Muscle layer of colon (tissue), 2 donors: ENCODE measurements at regions not wholly inside any gene's neighbourhood (a gene's known extent, or its start where the extent isn't known, plus 50 kb on each side); places are given as distances from the start of the nearest gene placed in this dataset.

Source experiments
- H3K27ac ChIP-seq: one replicate; pipeline ENCODE4 v1.7.0; 2013; ENCODE audit warnings: low read depth, mild to moderate bottlenecking, low read length, moderate library complexity
- H3K27me3 ChIP-seq, 2 donors: one replicate each; pipeline ENCODE4 v1.7.0; 2013; ENCODE audit warnings: low read length in 2 of 2, mild to moderate bottlenecking in 2 of 2; ENCODE audit not compliant: insufficient read depth in 2 of 2, control insufficient read depth in 1 of 2
- H3K36me3 ChIP-seq: one replicate; pipeline ENCODE4 v1.7.0; 2013; ENCODE audit warnings: mild to moderate bottlenecking, low read length; ENCODE audit not compliant: insufficient read depth
- H3K4me1 ChIP-seq: one replicate; pipeline ENCODE4 v1.7.0; 2013; ENCODE audit warnings: mild to moderate bottlenecking, low read length; ENCODE audit not compliant: insufficient read depth
- H3K4me3 ChIP-seq, 2 donors: one replicate each; pipeline ENCODE4 v1.7.0; 2013; ENCODE audit warnings: low read length in 2 of 2, low read depth in 1 of 2, mild to moderate bottlenecking in 1 of 2, moderate library complexity in 1 of 2
- H3K9ac ChIP-seq: one replicate; pipeline ENCODE4 v1.7.0; 2013; ENCODE audit warnings: low read length
- H3K9me3 ChIP-seq: one replicate; pipeline ENCODE4 v1.7.0; 2013; ENCODE audit warnings: mild to moderate bottlenecking, low read length
- donor health status: abdominal sarcoma.
- donor health status: Adenocarcinoma of cecum.

GRCh38 chr7:95687759-95688343, 84.5 kb upstream of the DYNC1I1 start:
- H3K27me3 ChIP-seq, result no peaks in the 10 kb centered on the region
- H3K9ac ChIP-seq, result no peak overlapping the region
- H3K4me3 ChIP-seq, result no peak overlapping the region
- no peaks in the 10 kb centered on the region for H3K9me3 ChIP-seq
- peaks cover 11% of the 10 kb centered on the region for H3K4me1 ChIP-seq
- H3K36me3 ChIP-seq, result no peaks in the 10 kb centered on the region
- no peak overlapping the region for H3K27ac ChIP-seq

DNA sequence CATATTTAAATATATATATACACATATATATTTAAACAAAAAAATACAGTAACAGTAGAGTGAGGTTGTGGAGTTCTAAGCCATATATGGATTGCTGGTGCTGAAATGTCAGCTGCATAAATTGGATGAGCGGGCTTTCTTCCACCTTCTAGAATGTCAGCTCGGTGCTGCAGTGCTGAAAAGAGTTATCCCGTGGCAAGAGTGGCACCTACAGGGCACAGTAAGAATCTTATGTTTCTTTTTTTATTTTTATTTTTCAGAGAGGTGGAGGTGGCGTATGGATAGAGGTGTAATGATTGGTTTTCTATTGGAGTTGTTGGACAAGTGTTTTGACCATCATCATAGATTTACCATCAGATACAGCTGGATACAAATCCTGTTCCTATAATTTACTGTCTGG, 86.2 kb upstream of the DYNC1I1 start:
- H3K36me3 ChIP-seq, result no peaks in the 10 kb centered on the region
- H3K27me3 ChIP-seq, result no peaks in the 10 kb centered on the region
- peaks cover 11% of the 10 kb centered on the region for H3K4me1 ChIP-seq
- no peak overlapping the region for H3K27ac ChIP-seq
- no peaks in the 10 kb centered on the region for H3K9me3 ChIP-seq
- H3K4me3 ChIP-seq, result no peak overlapping the region
- H3K9ac ChIP-seq, result peak overlapping the region; percentile 24

DNA sequence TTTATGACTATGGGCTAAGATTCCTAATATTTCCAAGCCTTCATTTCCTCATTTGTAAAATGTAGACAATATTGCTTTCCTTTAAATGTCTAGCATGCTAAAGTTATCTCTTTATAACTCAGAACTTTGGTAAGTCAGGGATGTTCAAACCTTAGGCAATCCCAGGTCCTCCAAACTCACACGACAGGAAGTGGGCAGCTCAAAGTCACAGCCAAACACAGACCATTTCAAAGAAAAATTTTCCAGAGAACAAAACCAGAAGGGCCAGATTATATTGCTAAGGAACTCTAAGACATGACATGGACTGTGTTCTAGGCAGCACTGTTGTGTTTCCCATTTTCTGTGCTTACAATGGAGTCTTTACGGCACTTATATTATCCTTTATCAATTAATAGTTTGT, 87.8 kb upstream of the DYNC1I1 start:
- Histone ChIP-seq H3K27me3 (no peaks in the 10 kb centered on the region), H3K27ac (no peak overlapping the region), H3K9ac (no peak overlapping the region), H3K9me3 (no peaks in the 10 kb centered on the region), H3K4me3 (no peak overlapping the region), H3K36me3 (no peaks in the 10 kb centered on the region), H3K4me1 (peaks cover 11% of the 10 kb centered on the region)

DNA sequence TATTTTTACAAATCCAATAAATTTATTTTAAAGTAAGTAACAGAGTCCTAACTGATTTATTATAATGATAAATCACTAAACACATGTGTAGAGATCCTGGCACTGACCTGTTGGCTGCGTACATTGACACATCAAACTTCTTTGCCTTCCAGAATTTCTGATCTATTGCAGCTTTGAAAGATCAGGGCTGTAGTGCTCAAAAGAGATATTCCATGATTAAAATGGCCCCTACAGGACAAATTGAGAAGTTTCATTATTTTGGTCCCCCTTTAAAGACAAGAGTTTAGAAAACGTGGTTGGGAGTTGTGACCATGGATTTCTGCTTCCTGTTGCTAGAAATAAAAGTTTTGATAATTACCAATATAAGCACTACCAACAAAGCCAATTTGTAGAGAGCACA, 87.7 kb upstream of the PDK4 start:
- no peak overlapping the region for H3K9ac ChIP-seq
- no peak overlapping the region for H3K27ac ChIP-seq

DNA sequence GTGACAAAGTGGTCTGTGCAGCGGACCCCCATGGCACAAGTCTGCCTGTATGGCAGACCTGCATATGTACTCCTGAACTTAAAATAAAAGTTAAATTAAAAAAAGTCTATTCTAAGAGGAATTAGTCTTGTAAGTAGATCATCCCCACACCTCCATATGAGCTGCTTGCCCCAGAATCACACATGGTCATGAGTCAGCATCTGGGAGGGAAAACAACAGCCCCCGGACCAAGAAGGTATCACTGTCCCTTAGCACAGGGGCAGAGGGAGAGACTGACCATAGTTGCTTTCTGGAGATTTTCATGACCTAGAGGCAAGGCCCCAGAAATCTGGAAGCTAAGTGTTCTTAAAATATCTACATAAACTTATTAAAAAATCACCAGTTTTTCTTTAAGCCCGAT, 86.6 kb upstream of the PDK4 start:
- no peaks in the 10 kb centered on the region for H3K36me3 ChIP-seq
- H3K4me3 ChIP-seq, result no peak overlapping the region
- no peaks in the 10 kb centered on the region for H3K27me3 ChIP-seq
- H3K9me3 ChIP-seq, result no peaks in the 10 kb centered on the region
- peaks cover 11% of the 10 kb centered on the region for H3K4me1 ChIP-seq
- no peak overlapping the region for H3K9ac ChIP-seq
- no peak overlapping the region for H3K27ac ChIP-seq

More for the DNA sequence above, 87.7 kb upstream of the PDK4 start:
- no peak overlapping the region for H3K4me3 ChIP-seq
- H3K4me1 ChIP-seq, result peaks cover 11% of the 10 kb centered on the region
- no peaks in the 10 kb centered on the region for H3K9me3 ChIP-seq
- no peaks in the 10 kb centered on the region for H3K36me3 ChIP-seq
- no peaks in the 10 kb centered on the region for H3K27me3 ChIP-seq

- no peaks in the 10 kb centered on the region for H3K4me1 ChIP-seq
- no peak overlapping the region for H3K4me3 ChIP-seq
- H3K9me3 ChIP-seq, result no peaks in the 10 kb centered on the region
- no peak overlapping the region for H3K9ac ChIP-seq
- no peak overlapping the region for H3K27ac ChIP-seq
- H3K36me3 ChIP-seq, result no peaks in the 10 kb centered on the region
- H3K27me3 ChIP-seq, result no peaks in the 10 kb centered on the region
Observed at GRCh38 chr7:95676691-95677090, 80.4 kb upstream of the PDK4 start.

DNA sequence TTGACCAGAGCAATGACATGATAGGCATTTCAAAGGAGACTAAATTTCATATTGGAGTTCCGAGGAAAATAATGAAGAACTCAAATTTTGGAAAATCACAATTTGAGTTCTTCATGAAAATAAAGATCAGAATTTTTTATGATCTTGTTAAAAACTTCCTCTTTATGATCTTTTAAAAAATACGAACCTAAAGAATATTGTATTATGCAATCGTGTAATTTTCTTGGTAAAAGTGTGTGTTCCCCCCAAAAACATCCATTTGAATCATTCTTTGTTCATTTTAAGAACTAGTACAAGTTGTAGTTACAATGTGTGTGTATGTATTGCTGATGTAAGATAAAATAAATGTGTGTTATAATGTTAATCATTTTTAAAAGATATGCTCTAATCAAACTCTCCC, 79.3 kb upstream of the PDK4 start:
- Histone ChIP-seq H3K9me3 (no peaks in the 10 kb centered on the region), H3K27ac (no peak overlapping the region), H3K36me3 (no peaks in the 10 kb centered on the region), H3K4me1 (no peaks in the 10 kb centered on the region), H3K27me3 (no peaks in the 10 kb centered on the region), H3K4me3 (no peak overlapping the region), H3K9ac (no peak overlapping the region)

DNA sequence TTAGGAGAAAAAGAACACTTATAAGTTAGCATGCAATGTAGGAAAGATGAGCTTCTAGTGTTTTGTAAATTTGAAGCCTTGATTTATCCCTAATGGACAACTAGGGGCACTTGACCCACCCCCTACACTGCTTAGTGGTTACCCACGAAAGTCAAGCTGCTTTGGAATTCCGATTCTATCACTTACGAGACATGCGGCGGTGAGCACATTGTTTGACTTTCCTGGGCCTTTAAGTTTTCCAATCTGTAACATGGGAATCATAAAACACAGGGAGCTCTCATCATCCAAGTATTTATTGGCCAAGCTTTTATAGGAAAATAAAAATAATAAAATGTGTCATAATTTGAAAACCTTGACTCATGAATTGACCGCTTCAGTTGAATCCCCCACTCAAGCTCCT, 78.7 kb upstream of the PDK4 start:
- Histone ChIP-seq H3K9ac (no peak overlapping the region), H3K9me3 (no peaks in the 10 kb centered on the region), H3K27me3 (no peaks in the 10 kb centered on the region), H3K36me3 (no peaks in the 10 kb centered on the region), H3K4me3 (no peak overlapping the region), H3K4me1 (no peaks in the 10 kb centered on the region), H3K27ac (no peak overlapping the region)

- Histone ChIP-seq H3K4me1 (no peaks in the 10 kb centered on the region), H3K27ac (no peak overlapping the region), H3K4me3 (no peak overlapping the region), H3K9me3 (no peaks in the 10 kb centered on the region), H3K27me3 (no peaks in the 10 kb centered on the region), H3K36me3 (no peaks in the 10 kb centered on the region), H3K9ac (no peak overlapping the region)
Observed at GRCh38 chr7:95674101-95674500, 77.8 kb upstream of the PDK4 start.

- H3K27me3 ChIP-seq, result no peaks in the 10 kb centered on the region
Observed at GRCh38 chr7:95672434-95672833, 76.1 kb upstream of the PDK4 start.

GRCh38 chr7:95669513-95669912, 73.2 kb upstream of the PDK4 start:
- Histone ChIP-seq H3K27ac (no peak overlapping the region), H3K4me3 (no peak overlapping the region), H3K36me3 (no peaks in the 10 kb centered on the region), H3K4me1 (peaks cover 5% of the 10 kb centered on the region), H3K27me3 (no peaks in the 10 kb centered on the region), H3K9me3 (no peaks in the 10 kb centered on the region), H3K9ac (no peak overlapping the region)

More at GRCh38 chr7:95672434-95672833, 76.1 kb upstream of the PDK4 start:
- H3K9me3 ChIP-seq, result no peaks in the 10 kb centered on the region
- peaks cover 5% of the 10 kb centered on the region for H3K4me1 ChIP-seq
- no peak overlapping the region for H3K9ac ChIP-seq
- H3K4me3 ChIP-seq, result no peak overlapping the region
- H3K36me3 ChIP-seq, result no peaks in the 10 kb centered on the region
- H3K27ac ChIP-seq, result no peak overlapping the region

DNA sequence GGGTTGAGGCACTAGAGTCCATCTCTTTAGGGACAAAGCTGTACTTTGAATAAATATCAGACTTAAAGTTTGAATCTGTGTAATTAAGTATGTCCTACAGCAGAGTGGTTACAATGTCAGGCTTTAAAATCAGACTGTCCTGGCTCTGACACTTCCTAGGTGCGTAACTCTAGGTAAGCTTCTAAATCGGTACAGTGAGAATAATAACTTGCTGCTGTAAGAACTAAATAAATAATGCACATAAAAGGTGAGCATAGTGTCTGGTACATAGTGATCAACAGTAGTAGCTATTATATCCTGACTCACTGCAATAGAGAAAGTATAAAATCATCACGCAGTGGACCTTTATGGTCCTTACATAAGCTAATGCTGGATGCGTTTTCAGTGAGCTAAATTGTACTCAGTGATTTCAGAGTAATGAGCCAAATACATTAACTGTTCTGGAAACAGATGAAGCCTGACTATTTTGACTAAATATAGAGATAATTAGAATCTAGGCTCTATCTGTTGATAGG, 72.2 kb upstream of the PDK4 start:
- Histone ChIP-seq H3K9me3 (no peaks in the 10 kb centered on the region), H3K27me3 (no peaks in the 10 kb centered on the region), H3K9ac (no peak overlapping the region), H3K4me1 (peaks cover 5% of the 10 kb centered on the region), H3K27ac (no peak overlapping the region), H3K4me3 (no peak overlapping the region), H3K36me3 (no peaks in the 10 kb centered on the region)
